ENCODE measurements at regions not wholly inside any gene's neighbourhood (a gene's known extent, or its start where the extent isn't known, plus 50 kb on each side); places are given as distances from the start of the nearest gene placed in this dataset.
A peak's percentile ranks its signal among the peaks of the same experiment; 100 is the strongest.

DNA sequence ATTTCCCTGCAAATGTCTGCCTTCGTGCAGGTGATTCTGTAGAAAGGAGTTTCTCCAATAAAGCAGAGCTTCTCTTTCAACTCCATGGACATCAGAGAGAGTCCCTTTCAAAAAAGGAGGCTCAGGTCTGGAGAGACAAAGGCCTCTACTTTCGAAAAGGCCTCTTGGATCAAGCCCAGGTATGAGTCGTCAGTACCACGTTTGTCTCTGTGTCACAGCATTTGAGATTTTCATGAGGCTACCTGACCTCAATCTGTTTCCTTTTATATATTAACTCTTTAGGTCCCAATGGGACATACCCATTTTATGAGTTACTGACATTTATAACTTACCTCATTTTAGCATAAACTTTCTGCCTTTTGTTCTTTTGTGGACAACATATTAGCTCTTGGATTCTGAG, 290.8 kb downstream of the RPAP3 start:
- H3K4me3 ChIP-seq (replicated peaks in 1 of 3; ENCODE audit: insufficient read depth in 1 of 3, low read depth in 2 of 3, low read length in 3 of 3) = no peak overlapping the region
- in situ Hi-C loops (cut with HindIII; ENCODE audit: extremely low pct_ligation_motif_present, low pct_unique_long_range_greater_than_20kb) (no loop called here), intact Hi-C loops (cut with micrococcal nuclease; ENCODE audit: unreplicated experiment) (no loop called here)
- TF ChIP-seq, protein P1, sequence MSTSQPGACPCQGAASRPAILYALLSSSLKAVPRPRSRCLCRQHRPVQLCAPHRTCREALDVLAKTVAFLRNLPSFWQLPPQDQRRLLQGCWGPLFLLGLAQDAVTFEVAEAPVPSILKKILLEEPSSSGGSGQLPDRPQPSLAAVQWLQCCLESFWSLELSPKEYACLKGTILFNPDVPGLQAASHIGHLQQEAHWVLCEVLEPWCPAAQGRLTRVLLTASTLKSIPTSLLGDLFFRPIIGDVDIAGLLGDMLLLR (CRISPR knock-in tag; IDR thresholded peaks at IDR 0.05) = no peak
- TF ChIP-seq, protein P2, sequence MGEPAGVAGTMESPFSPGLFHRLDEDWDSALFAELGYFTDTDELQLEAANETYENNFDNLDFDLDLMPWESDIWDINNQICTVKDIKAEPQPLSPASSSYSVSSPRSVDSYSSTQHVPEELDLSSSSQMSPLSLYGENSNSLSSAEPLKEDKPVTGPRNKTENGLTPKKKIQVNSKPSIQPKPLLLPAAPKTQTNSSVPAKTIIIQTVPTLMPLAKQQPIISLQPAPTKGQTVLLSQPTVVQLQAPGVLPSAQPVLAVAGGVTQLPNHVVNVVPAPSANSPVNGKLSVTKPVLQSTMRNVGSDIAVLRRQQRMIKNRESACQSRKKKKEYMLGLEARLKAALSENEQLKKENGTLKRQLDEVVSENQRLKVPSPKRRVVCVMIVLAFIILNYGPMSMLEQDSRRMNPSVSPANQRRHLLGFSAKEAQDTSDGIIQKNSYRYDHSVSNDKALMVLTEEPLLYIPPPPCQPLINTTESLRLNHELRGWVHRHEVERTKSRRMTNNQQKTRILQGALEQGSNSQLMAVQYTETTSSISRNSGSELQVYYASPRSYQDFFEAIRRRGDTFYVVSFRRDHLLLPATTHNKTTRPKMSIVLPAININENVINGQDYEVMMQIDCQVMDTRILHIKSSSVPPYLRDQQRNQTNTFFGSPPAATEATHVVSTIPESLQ (CRISPR knock-in tag; conservative IDR thresholded peaks at IDR 0.05) = no peak
- TF ChIP-seq NR2F1 (CRISPR knock-in tag; IDR thresholded peaks at IDR 0.05) (no peak), ZNF652 (CRISPR knock-in tag; IDR thresholded peaks at IDR 0.05; ENCODE audit: borderline replicate concordance, low read depth) (0 out of 2 replicates have a peak, but pooled peaks have one; percentile 19), ZNF138 (CRISPR knock-in tag; IDR thresholded peaks at IDR 0.05; ENCODE audit: low read depth) (no peak)
- CTCF ChIA-PET (ENCODE audit: low intra/inter-chr PET ratio, low total read pairs) = no interaction called here
- no peak overlapping the region for H3K9ac ChIP-seq (ENCODE audit: insufficient read depth, low read depth, low read length)
- WGBS (ENCODE audit: low lambda C conversion rate) = 0% methylated on average over 4 of the region's 4 CpGs
- H3K9me3 ChIP-seq (ENCODE audit: low read length) = no peaks in the 10 kb centered on the region
- no peak for FAIRE-seq
- no peak for DNase-seq (ENCODE audit: low spot score)
- H3K4me1 ChIP-seq (ENCODE audit: insufficient read depth, low read length) = no peaks in the 10 kb centered on the region
- no peak overlapping the region for H3K4me2 ChIP-seq (ENCODE audit: low read depth, low read length)
- H2AFZ ChIP-seq (ENCODE audit: low read length) = no peak overlapping the region
- no peaks in the 10 kb centered on the region for H4K20me1 ChIP-seq (ENCODE audit: insufficient read depth, low read length)
- no TSS peak for BruUV-seq (replicated peaks)
- H3K79me2 ChIP-seq (ENCODE audit: insufficient read depth, low read length) = no peaks in the 10 kb centered on the region
- ATAC-seq = no peak
- no peak overlapping the region for H3K27ac ChIP-seq (ENCODE audit: extremely low read length, insufficient read depth, low read length)
- H3K27me3 ChIP-seq (ENCODE audit: control insufficient read depth in 1 of 2, insufficient read depth in 2 of 2, low read length in 2 of 2) = no peaks in the 10 kb centered on the region; a peak in 1 of 5 replicates
- POLR2A ChIA-PET = no interaction called here
- H3K36me3 ChIP-seq (replicated peaks in 1 of 2; ENCODE audit: control insufficient read depth in 1 of 2, insufficient read depth in 2 of 2, low read length in 2 of 2) = no peaks in the 10 kb centered on the region

DNA sequence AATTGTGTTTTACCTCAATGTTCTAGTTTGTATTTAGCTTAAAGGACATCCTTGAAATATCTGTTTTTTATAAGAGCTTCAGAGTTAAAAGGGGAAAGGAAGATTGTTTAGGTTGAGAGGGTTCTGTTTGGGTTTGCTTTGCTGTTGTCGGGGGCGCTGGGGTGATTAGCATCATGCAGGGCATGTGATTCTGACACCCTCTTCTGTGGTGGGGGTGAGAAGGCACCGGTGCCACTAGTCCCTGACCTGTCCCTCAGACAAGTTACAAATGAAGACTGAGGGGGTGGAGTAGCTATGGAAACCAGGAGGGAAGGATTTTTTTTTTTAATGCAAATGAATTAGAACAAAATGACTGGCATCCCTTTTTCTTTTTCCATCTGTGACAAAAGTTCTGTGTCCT, 291.3 kb downstream of the RPAP3 start:
- no peak overlapping the region for H2AFZ ChIP-seq (ENCODE audit: low read length)
- WGBS (ENCODE audit: low lambda C conversion rate) = 61% methylated on average over 3 of the region's 3 CpGs
- no peak overlapping the region for H3K27ac ChIP-seq (ENCODE audit: extremely low read length, insufficient read depth, low read length)
- TF ChIP-seq PHF20 (CRISPR knock-in tag; IDR thresholded peaks at IDR 0.05) (no peak), NR2F6 (IDR thresholded peaks at IDR 0.05) (no peak), NR2F6 (CRISPR knock-in tag; IDR thresholded peaks at IDR 0.05) (no peak), GTF3A (CRISPR knock-in tag; conservative IDR thresholded peaks at IDR 0.05) (no peak), GABPB1 (CRISPR knock-in tag; IDR thresholded peaks at IDR 0.05) (no peak), ARNT2 (CRISPR knock-in tag; IDR thresholded peaks at IDR 0.05; ENCODE audit: low read depth) (no peak), ZNF101 (CRISPR knock-in tag; IDR thresholded peaks at IDR 0.05; ENCODE audit: borderline replicate concordance, low read depth) (no peak), TBX3 (IDR thresholded peaks at IDR 0.05; ENCODE audit: borderline replicate concordance) (no peak), ZNF530 (CRISPR knock-in tag; IDR thresholded peaks at IDR 0.05; ENCODE audit: low read depth) (no peak)
- no peaks in the 10 kb centered on the region for H3K36me3 ChIP-seq (replicated peaks in 1 of 2; ENCODE audit: control insufficient read depth in 1 of 2, insufficient read depth in 2 of 2, low read length in 2 of 2)
- H3K9ac ChIP-seq (ENCODE audit: insufficient read depth, low read depth, low read length) = no peak overlapping the region
- in situ Hi-C loops (cut with HindIII; ENCODE audit: extremely low pct_ligation_motif_present, low pct_unique_long_range_greater_than_20kb) = no loop called here
- no peaks in the 10 kb centered on the region for H3K79me2 ChIP-seq (ENCODE audit: insufficient read depth, low read length)
- BruUV-seq (replicated peaks) = no TSS peak
- H3K9me3 ChIP-seq (ENCODE audit: low read length) = no peaks in the 10 kb centered on the region
- H3K4me1 ChIP-seq (ENCODE audit: insufficient read depth, low read length) = no peaks in the 10 kb centered on the region
- FAIRE-seq (no peak), ATAC-seq (no peak), DNase-seq (ENCODE audit: low spot score) (no peak)
- ChIA-PET POLR2A (no interaction called here), CTCF (ENCODE audit: low intra/inter-chr PET ratio, low total read pairs) (no interaction called here)
- no peak overlapping the region for H3K4me2 ChIP-seq (ENCODE audit: low read depth, low read length)
- no peak overlapping the region for H3K4me3 ChIP-seq (replicated peaks in 1 of 3; ENCODE audit: insufficient read depth in 1 of 3, low read depth in 2 of 3, low read length in 3 of 3)
- intact Hi-C loops (cut with micrococcal nuclease; ENCODE audit: unreplicated experiment) = no loop called here
- H3K27me3 ChIP-seq (ENCODE audit: control insufficient read depth in 1 of 2, insufficient read depth in 2 of 2, low read length in 2 of 2) = no peaks in the 10 kb centered on the region; a peak in 1 of 5 replicates
- H4K20me1 ChIP-seq (ENCODE audit: insufficient read depth, low read length) = no peaks in the 10 kb centered on the region

Data from HepG2 (cell line).